ENCODE measurements at regions not wholly inside any gene's neighbourhood (a gene's known extent, or its start where the extent isn't known, plus 50 kb on each side); places are given as distances from the start of the nearest gene placed in this dataset.
A peak's percentile ranks its signal among the peaks of the same experiment; 100 is the strongest.

- peaks cover 9% of the 10 kb centered on the region for H3K4me1 ChIP-seq (ENCODE audit: insufficient read depth, low read length)
- peaks cover 9 to 11% (median 9%) of the 10 kb centered on the region in 3 donors for H3K4me1 Mint-ChIP-seq
- H3K9me3 Mint-ChIP-seq, result no peaks in the 10 kb centered on the region
- ChIA-PET POLR2A (no interaction called here), CTCF (no interaction called here)
- H3K36me3 Mint-ChIP-seq, result no peaks in the 10 kb centered on the region
- no peak overlapping the region for H3K4me3 Mint-ChIP-seq
- no peaks in the 10 kb centered on the region for H3K36me3 ChIP-seq (ENCODE audit: insufficient read depth, low read length)
- H3K27me3 Mint-ChIP-seq, result no peaks in the 10 kb centered on the region
- no peak for DNase-seq
- no peak overlapping the region for H3K27ac Mint-ChIP-seq
- no peak overlapping the region for H3K27ac ChIP-seq (ENCODE audit: low read depth, low read length)
- no peaks in the 10 kb centered on the region for H3K9me3 ChIP-seq (ENCODE audit: low read length)
- H3K27me3 ChIP-seq (ENCODE audit: insufficient read depth, low read length, poor library complexity, severe bottlenecking), result no peaks in the 10 kb centered on the region
- H3K4me3 ChIP-seq (ENCODE audit: low read length), result no peak overlapping the region
Observed at GRCh38 chr15:66642514-66642913, 59.5 kb upstream of the SMAD6 start.

- Histone ChIP-seq H3K4me3 (ENCODE audit: low read length) (no peak overlapping the region), H3K27me3 (ENCODE audit: insufficient read depth, low read length, poor library complexity, severe bottlenecking) (no peaks in the 10 kb centered on the region), H3K9me3 (ENCODE audit: low read length) (no peaks in the 10 kb centered on the region), H3K36me3 (ENCODE audit: insufficient read depth, low read length) (no peaks in the 10 kb centered on the region), H3K27ac (ENCODE audit: low read depth, low read length) (no peak overlapping the region), H3K4me1 (ENCODE audit: insufficient read depth, low read length) (peaks cover 6% of the 10 kb centered on the region)
- Mint-ChIP-seq H3K4me3 (no peak overlapping the region), H3K4me1 (peaks cover 7 to 8% (median 7%) of the 10 kb centered on the region in 3 donors), H3K27me3 (no peaks in the 10 kb centered on the region), H3K36me3 (no peaks in the 10 kb centered on the region), H3K27ac (peak overlapping the region in 1 of 8 donors; percentile 15), H3K9me3 (no peaks in the 10 kb centered on the region)
- ChIA-PET CTCF (no interaction called here), POLR2A (no interaction called here)
- DNase-seq, result no peak
Observed at GRCh38 chr15:66643033-66643432, 59.0 kb upstream of the SMAD6 start.

- DNase-seq, result no peak
- CTCF ChIA-PET, result no interaction called here
- no peak overlapping the region for H3K27ac Mint-ChIP-seq
- no peaks in the 10 kb centered on the region for H3K9me3 Mint-ChIP-seq
- no peak overlapping the region for H3K4me3 Mint-ChIP-seq
- no peaks in the 10 kb centered on the region for H3K9me3 ChIP-seq (ENCODE audit: low read length)
- no peaks in the 10 kb centered on the region for H3K4me1 Mint-ChIP-seq
- POLR2A ChIA-PET, result no interaction called here
- no peaks in the 10 kb centered on the region for H3K36me3 Mint-ChIP-seq
- no peak overlapping the region for H3K27ac ChIP-seq (ENCODE audit: low read depth, low read length)
- H3K27me3 Mint-ChIP-seq, result no peaks in the 10 kb centered on the region
- H3K36me3 ChIP-seq (ENCODE audit: insufficient read depth, low read length), result no peaks in the 10 kb centered on the region
- no peak overlapping the region for H3K4me3 ChIP-seq (ENCODE audit: low read length)
- H3K27me3 ChIP-seq (ENCODE audit: insufficient read depth, low read length, poor library complexity, severe bottlenecking), result no peaks in the 10 kb centered on the region
- no peaks in the 10 kb centered on the region for H3K4me1 ChIP-seq (ENCODE audit: insufficient read depth, low read length)
Observed at GRCh38 chr15:66644000-66644787, 57.8 kb upstream of the SMAD6 start.

GRCh38 chr15:66644869-66645268 lies 57.2 kb upstream of the SMAD6 start:
- CTCF ChIA-PET, result no interaction called here
- no peak overlapping the region for H3K4me3 ChIP-seq (ENCODE audit: low read length)
- no peak overlapping the region for H3K4me3 Mint-ChIP-seq

GRCh38 chr15:66646308-66646707 lies 55.7 kb upstream of the SMAD6 start:
- H3K27me3 Mint-ChIP-seq, result no peaks in the 10 kb centered on the region
- H3K4me1 Mint-ChIP-seq, result no peaks in the 10 kb centered on the region
- H3K27ac Mint-ChIP-seq, result no peak overlapping the region
- Histone ChIP-seq H3K36me3 (ENCODE audit: insufficient read depth, low read length) (no peaks in the 10 kb centered on the region), H3K9me3 (ENCODE audit: low read length) (no peaks in the 10 kb centered on the region), H3K27me3 (ENCODE audit: insufficient read depth, low read length, poor library complexity, severe bottlenecking) (no peaks in the 10 kb centered on the region), H3K27ac (ENCODE audit: low read depth, low read length) (no peak overlapping the region), H3K4me3 (ENCODE audit: low read length) (no peak overlapping the region), H3K4me1 (ENCODE audit: insufficient read depth, low read length) (no peaks in the 10 kb centered on the region)
- no peaks in the 10 kb centered on the region for H3K36me3 Mint-ChIP-seq
- POLR2A ChIA-PET, result no interaction called here
- DNase-seq, result no peak
- H3K9me3 Mint-ChIP-seq, result no peaks in the 10 kb centered on the region
- CTCF ChIA-PET, result no interaction called here
- no peak overlapping the region for H3K4me3 Mint-ChIP-seq

More at GRCh38 chr15:66644869-66645268, 57.2 kb upstream of the SMAD6 start:
- H3K9me3 ChIP-seq (ENCODE audit: low read length), result no peaks in the 10 kb centered on the region
- Mint-ChIP-seq H3K27me3 (no peaks in the 10 kb centered on the region), H3K9me3 (no peaks in the 10 kb centered on the region), H3K27ac (no peak overlapping the region), H3K36me3 (no peaks in the 10 kb centered on the region), H3K4me1 (no peaks in the 10 kb centered on the region)
- H3K4me1 ChIP-seq (ENCODE audit: insufficient read depth, low read length), result no peaks in the 10 kb centered on the region
- POLR2A ChIA-PET, result no interaction called here
- no peaks in the 10 kb centered on the region for H3K27me3 ChIP-seq (ENCODE audit: insufficient read depth, low read length, poor library complexity, severe bottlenecking)
- no peak for DNase-seq
- H3K27ac ChIP-seq (ENCODE audit: low read depth, low read length), result no peak overlapping the region
- no peaks in the 10 kb centered on the region for H3K36me3 ChIP-seq (ENCODE audit: insufficient read depth, low read length)

GRCh38 chr15:66646799-66647198 lies 55.2 kb upstream of the SMAD6 start:
- no peak overlapping the region for H3K27ac ChIP-seq (ENCODE audit: low read depth, low read length)
- DNase-seq, result no peak
- no peaks in the 10 kb centered on the region for H3K9me3 Mint-ChIP-seq
- H3K4me1 ChIP-seq (ENCODE audit: insufficient read depth, low read length), result no peaks in the 10 kb centered on the region
- no peaks in the 10 kb centered on the region for H3K36me3 Mint-ChIP-seq
- ChIA-PET POLR2A (no interaction called here), CTCF (no interaction called here)
- H3K9me3 ChIP-seq (ENCODE audit: low read length), result no peaks in the 10 kb centered on the region
- no peaks in the 10 kb centered on the region for H3K27me3 ChIP-seq (ENCODE audit: insufficient read depth, low read length, poor library complexity, severe bottlenecking)
- H3K4me3 Mint-ChIP-seq, result no peak overlapping the region
- no peak overlapping the region for H3K27ac Mint-ChIP-seq
- no peaks in the 10 kb centered on the region for H3K4me1 Mint-ChIP-seq
- H3K27me3 Mint-ChIP-seq, result no peaks in the 10 kb centered on the region
- H3K36me3 ChIP-seq (ENCODE audit: insufficient read depth, low read length), result no peaks in the 10 kb centered on the region
- no peak overlapping the region for H3K4me3 ChIP-seq (ENCODE audit: low read length)

DNA sequence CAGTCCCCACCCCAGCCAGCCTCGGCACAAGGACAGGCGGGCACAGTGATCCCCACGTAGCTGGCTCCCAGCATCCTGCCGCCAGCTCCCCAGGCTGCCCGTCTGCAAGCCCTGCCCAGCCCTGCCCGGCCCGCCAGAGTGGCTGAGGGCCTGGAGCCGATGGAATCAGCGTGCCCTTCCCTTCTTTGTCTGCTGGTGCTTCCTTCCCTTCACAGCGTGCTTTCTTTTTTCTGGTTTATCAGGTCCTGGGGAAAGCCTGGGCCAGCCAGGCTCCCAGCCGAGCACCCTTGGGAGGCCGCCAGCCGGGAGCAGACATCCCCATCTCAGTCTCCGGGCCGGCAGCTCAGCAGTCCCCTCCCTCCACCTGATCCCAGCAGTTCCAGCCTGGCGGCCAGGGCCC lies 54.7 kb upstream of the SMAD6 start:
- no peaks in the 10 kb centered on the region for H3K9me3 ChIP-seq (ENCODE audit: low read length)
- ChIA-PET CTCF (no interaction called here), POLR2A (no interaction called here)
- no peaks in the 10 kb centered on the region for H3K36me3 ChIP-seq (ENCODE audit: insufficient read depth, low read length)
- H3K4me1 ChIP-seq (ENCODE audit: insufficient read depth, low read length), result no peaks in the 10 kb centered on the region
- no peaks in the 10 kb centered on the region for H3K9me3 Mint-ChIP-seq
- no peaks in the 10 kb centered on the region for H3K4me1 Mint-ChIP-seq
- H3K27ac ChIP-seq (ENCODE audit: low read depth, low read length), result no peak overlapping the region
- peaks cover 0 to 1% of the 10 kb centered on the region in 2 donors for H3K27me3 Mint-ChIP-seq
- no peaks in the 10 kb centered on the region for H3K27me3 ChIP-seq (ENCODE audit: insufficient read depth, low read length, poor library complexity, severe bottlenecking)
- no peak overlapping the region for H3K4me3 ChIP-seq (ENCODE audit: low read length)
- DNase-seq, result no peak
- H3K4me3 Mint-ChIP-seq, result no peak overlapping the region
- no peak overlapping the region for H3K27ac Mint-ChIP-seq
- no peaks in the 10 kb centered on the region for H3K36me3 Mint-ChIP-seq

GRCh38 chr15:66648588-66648987 lies 53.4 kb upstream of the SMAD6 start:
- CTCF ChIA-PET, result no interaction called here
- H3K27me3 Mint-ChIP-seq, result peaks cover 1 to 10% of the 10 kb centered on the region in 2 donors
- no peaks in the 10 kb centered on the region for H3K9me3 Mint-ChIP-seq
- H3K36me3 ChIP-seq (ENCODE audit: insufficient read depth, low read length), result no peaks in the 10 kb centered on the region
- H3K27me3 ChIP-seq (ENCODE audit: insufficient read depth, low read length, poor library complexity, severe bottlenecking), result no peaks in the 10 kb centered on the region
- H3K27ac Mint-ChIP-seq, result no peak overlapping the region
- DNase-seq, result no peak
- H3K9me3 ChIP-seq (ENCODE audit: low read length), result no peaks in the 10 kb centered on the region
- no peak overlapping the region for H3K4me3 ChIP-seq (ENCODE audit: low read length)
- POLR2A ChIA-PET, result interaction anchor here (0.7 kb wide), 1 partner anchor 208 kb away, joined by 4 read pairs; no protein-coding TSS in a partner anchor
- H3K4me1 Mint-ChIP-seq, result no peaks in the 10 kb centered on the region
- no peak overlapping the region for H3K4me3 Mint-ChIP-seq
- H3K36me3 Mint-ChIP-seq, result no peaks in the 10 kb centered on the region
- no peaks in the 10 kb centered on the region for H3K4me1 ChIP-seq (ENCODE audit: insufficient read depth, low read length)
- H3K27ac ChIP-seq (ENCODE audit: low read depth, low read length), result no peak overlapping the region

Data from CD8-positive, alpha-beta memory T cell (primary cell).